Natural killer cell (primary cell): ENCODE measurements at regions not wholly inside any gene's neighbourhood (a gene's known extent, or its start where the extent isn't known, plus 50 kb on each side); places are given as distances from the start of the nearest gene placed in this dataset.

Source experiments
- ATAC-seq, 3 donors: fragments of 150-1000 bp in 2 of 3; fragments of 200-7000 bp in 1 of 3; cut with Tn5 transposase; 1 replicate in 1 of 3; 2 replicates in 2 of 3; pipeline ENCODE4 v1.10.0; 2021; ENCODE audit warnings: mild to moderate bottlenecking in 2 of 3, moderate library complexity in 2 of 3
- DNase-seq, 2 donors: peaks; one replicate each; pipeline versions ENCODE4 v3.0.0 to v3.0.0-alpha.2; 2013 to 2021; ENCODE audit warnings: mixed read lengths in 1 of 2
- H3K27ac ChIP-seq: one replicate; pipeline ENCODE4 v1.5.1; 2013; ENCODE audit warnings: mild to moderate bottlenecking, low read length
- H3K27me3 ChIP-seq: one replicate; pipeline ENCODE4 v1.6.1; 2013; ENCODE audit warnings: low read length; ENCODE audit not compliant: control insufficient read depth, insufficient read depth
- H3K36me3 ChIP-seq: one replicate; pipeline ENCODE4 v1.6.1; 2013; ENCODE audit warnings: low read length; ENCODE audit not compliant: control insufficient read depth, insufficient read depth
- H3K4me1 ChIP-seq: one replicate; pipeline ENCODE4 v1.6.1; 2013; ENCODE audit warnings: low read length; ENCODE audit not compliant: control insufficient read depth, insufficient read depth
- H3K4me3 ChIP-seq: one replicate; pipeline ENCODE4 v1.5.1; 2013; ENCODE audit warnings: low read length
- H3K9me3 ChIP-seq: one replicate; pipeline ENCODE4 v1.6.1; 2013; ENCODE audit warnings: low read length; ENCODE audit not compliant: control insufficient read depth, insufficient read depth
- H3K27ac Mint-ChIP-seq, 2 donors: one replicate each; pipeline ENCODE4 v1.8.0; 2022; ENCODE audit warnings: mild to moderate bottlenecking in 2 of 2, mixed read lengths in 2 of 2, moderate library complexity in 1 of 2
- H3K27me3 Mint-ChIP-seq, 2 donors: one replicate each; pipeline ENCODE4 v1.8.0; 2022; ENCODE audit warnings: low read depth in 2 of 2, mixed read lengths in 2 of 2
- H3K36me3 Mint-ChIP-seq: one replicate; pipeline ENCODE4 v1.8.0; 2022; ENCODE audit warnings: mixed read lengths
- H3K4me1 Mint-ChIP-seq, 2 donors: one replicate each; pipeline ENCODE4 v1.8.0; 2022; ENCODE audit warnings: mixed read lengths in 2 of 2
- H3K4me3 Mint-ChIP-seq: one replicate; pipeline ENCODE4 v1.8.0; 2022; ENCODE audit warnings: mild to moderate bottlenecking, moderate library complexity, mixed read lengths
- H3K9me3 Mint-ChIP-seq, 2 donors: one replicate each; pipeline ENCODE4 v1.8.0; 2022; ENCODE audit warnings: mixed read lengths in 2 of 2
- WGBS: methylation state at CpG from one replicate; pipeline ENCODE4 v1.1.7; 2013; ENCODE audit warnings: missing lambda C conversion rate; ENCODE audit not compliant: insufficient coverage; 5-methylcytosine and 5-hydroxymethylcytosine counted together
- intact Hi-C: fragments of 100-400 bp; cut with micrococcal nuclease; formaldehyde crosslinking; loops from one replicate; pipeline ENCODE4 v1.14.2; 2022
- TF ChIP-seq, protein P1 (sequence below): fragments of 200-600 bp; IDR thresholded peaks from one replicate; pipeline ENCODE4 v1.8.0; 2022; ENCODE audit warnings: antibody characterized with exemption

- ATAC-seq (no peak), DNase-seq (no peak)
- intact Hi-C loops: no loop called here
- TF ChIP-seq, protein P1, sequence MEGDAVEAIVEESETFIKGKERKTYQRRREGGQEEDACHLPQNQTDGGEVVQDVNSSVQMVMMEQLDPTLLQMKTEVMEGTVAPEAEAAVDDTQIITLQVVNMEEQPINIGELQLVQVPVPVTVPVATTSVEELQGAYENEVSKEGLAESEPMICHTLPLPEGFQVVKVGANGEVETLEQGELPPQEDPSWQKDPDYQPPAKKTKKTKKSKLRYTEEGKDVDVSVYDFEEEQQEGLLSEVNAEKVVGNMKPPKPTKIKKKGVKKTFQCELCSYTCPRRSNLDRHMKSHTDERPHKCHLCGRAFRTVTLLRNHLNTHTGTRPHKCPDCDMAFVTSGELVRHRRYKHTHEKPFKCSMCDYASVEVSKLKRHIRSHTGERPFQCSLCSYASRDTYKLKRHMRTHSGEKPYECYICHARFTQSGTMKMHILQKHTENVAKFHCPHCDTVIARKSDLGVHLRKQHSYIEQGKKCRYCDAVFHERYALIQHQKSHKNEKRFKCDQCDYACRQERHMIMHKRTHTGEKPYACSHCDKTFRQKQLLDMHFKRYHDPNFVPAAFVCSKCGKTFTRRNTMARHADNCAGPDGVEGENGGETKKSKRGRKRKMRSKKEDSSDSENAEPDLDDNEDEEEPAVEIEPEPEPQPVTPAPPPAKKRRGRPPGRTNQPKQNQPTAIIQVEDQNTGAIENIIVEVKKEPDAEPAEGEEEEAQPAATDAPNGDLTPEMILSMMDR: no peak
- H3K4me3 ChIP-seq: no peak overlapping the region
- no peaks in the 10 kb centered on the region for H3K4me1 ChIP-seq
- 65% methylated on average over 2 of the region's 2 CpGs for WGBS
- H3K36me3 Mint-ChIP-seq: no peaks in the 10 kb centered on the region
- H3K4me3 Mint-ChIP-seq: no peak overlapping the region
- peaks cover 13% of the 10 kb centered on the region for H3K9me3 ChIP-seq
- no peaks in the 10 kb centered on the region for H3K27me3 ChIP-seq
- no peaks in the 10 kb centered on the region for H3K27me3 Mint-ChIP-seq
- no peaks in the 10 kb centered on the region for H3K36me3 ChIP-seq
- peaks cover 12 to 21% of the 10 kb centered on the region in 2 donors for H3K9me3 Mint-ChIP-seq
- no peak overlapping the region for H3K27ac ChIP-seq
- no peaks in the 10 kb centered on the region for H3K4me1 Mint-ChIP-seq
- H3K27ac Mint-ChIP-seq: no peak overlapping the region
These were observed 2330.1 kb downstream of the PCDH9 start for GRCh38 chr13:64900039-64900438.

GRCh38 chr13:64884976-64885375 lies 2345.2 kb downstream of the PCDH9 start:
- Mint-ChIP-seq H3K27ac (no peak overlapping the region), H3K4me3 (no peak overlapping the region), H3K9me3 (peaks cover 19 to 21% of the 10 kb centered on the region in 2 donors), H3K36me3 (peaks cover 10% of the 10 kb centered on the region), H3K27me3 (no peaks in the 10 kb centered on the region), H3K4me1 (no peaks in the 10 kb centered on the region)
- Histone ChIP-seq H3K27me3 (no peaks in the 10 kb centered on the region), H3K4me3 (no peak overlapping the region), H3K9me3 (no peaks in the 10 kb centered on the region), H3K4me1 (no peaks in the 10 kb centered on the region), H3K36me3 (no peaks in the 10 kb centered on the region), H3K27ac (no peak overlapping the region)
- no peak for ATAC-seq
- WGBS: 20% methylated on average over 1 of the region's 2 CpGs
- intact Hi-C loops: no loop called here
- TF ChIP-seq, protein P1: no peak
- DNase-seq: no peak

DNA sequence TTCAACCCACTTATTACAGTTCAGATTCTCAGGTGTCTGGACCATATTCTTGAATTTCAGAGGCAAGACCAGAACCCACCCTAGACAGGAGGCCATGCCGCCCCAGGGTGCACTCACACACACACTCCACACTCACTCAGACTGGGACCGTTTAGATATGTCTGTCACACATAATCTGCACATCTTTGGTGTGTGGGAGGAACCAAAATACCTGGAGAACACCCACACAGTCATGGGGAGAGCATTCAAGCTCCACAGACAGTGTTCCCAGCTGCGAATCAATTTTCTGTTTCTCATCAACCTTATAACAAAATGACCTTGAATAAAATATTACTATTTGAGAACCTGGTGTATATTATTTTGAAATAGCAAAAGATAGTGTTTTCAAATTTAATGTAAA lies 2353.0 kb downstream of the PCDH9 start:
- Histone ChIP-seq H3K4me1 (no peaks in the 10 kb centered on the region), H3K9me3 (no peaks in the 10 kb centered on the region), H3K4me3 (no peak overlapping the region), H3K36me3 (no peaks in the 10 kb centered on the region), H3K27ac (no peak overlapping the region), H3K27me3 (no peaks in the 10 kb centered on the region)
- Mint-ChIP-seq H3K36me3 (no peaks in the 10 kb centered on the region), H3K27me3 (no peaks in the 10 kb centered on the region), H3K4me1 (no peaks in the 10 kb centered on the region), H3K4me3 (no peak overlapping the region), H3K9me3 (peaks cover 8 to 9% of the 10 kb centered on the region in 2 donors), H3K27ac (no peak overlapping the region)
- DNase-seq (no peak), ATAC-seq (no peak)
- intact Hi-C loops: no loop called here
- TF ChIP-seq, protein P1: no peak
- 63% methylated on average over 2 of the region's 3 CpGs for WGBS

- no peak for ATAC-seq
- intact Hi-C loops: no loop called here
- Mint-ChIP-seq H3K4me1 (no peaks in the 10 kb centered on the region), H3K36me3 (no peaks in the 10 kb centered on the region), H3K27me3 (no peaks in the 10 kb centered on the region), H3K4me3 (no peak overlapping the region), H3K9me3 (peaks cover 8 to 17% of the 10 kb centered on the region in 2 donors), H3K27ac (no peak overlapping the region)
- Histone ChIP-seq H3K36me3 (no peaks in the 10 kb centered on the region), H3K27ac (no peak overlapping the region), H3K4me3 (no peak overlapping the region), H3K27me3 (no peaks in the 10 kb centered on the region), H3K4me1 (no peaks in the 10 kb centered on the region), H3K9me3 (peaks cover 6% of the 10 kb centered on the region)
- TF ChIP-seq, protein P1: no peak
- no peak for DNase-seq
- 91% methylated on average over 5 of the region's 5 CpGs for WGBS
These were observed 2358.4 kb downstream of the PCDH9 start for GRCh38 chr13:64871742-64872141.
